Ishikawa (cell line): ENCODE measurements at regions not wholly inside any gene's neighbourhood (a gene's known extent, or its start where the extent isn't known, plus 50 kb on each side); places are given as distances from the start of the nearest gene placed in this dataset.

Source experiments
- EP300 ChIP-seq: IDR thresholded peaks from 2 replicates; pipeline ENCODE4 v1.6.1; 2012; ENCODE audit warnings: borderline replicate concordance
- MAX ChIP-seq: IDR thresholded peaks from 2 replicates; pipeline ENCODE4 v1.6.1; 2012
- NFIC ChIP-seq: IDR thresholded peaks from 2 replicates; pipeline ENCODE4 v1.6.1; 2012
- RAD21 ChIP-seq: IDR thresholded peaks from 2 replicates; pipeline ENCODE4 v1.6.1; 2012; ENCODE audit warnings: low read depth
- YY1 ChIP-seq: IDR thresholded peaks from 2 replicates; pipeline ENCODE4 v1.6.1; 2012; ENCODE audit warnings: low read depth
- TF ChIP-seq, protein P1 (sequence below): IDR thresholded peaks from 2 replicates; pipeline ENCODE4 v1.6.1; 2012; ENCODE audit warnings: low read depth, mild to moderate bottlenecking

GRCh38 chr10:54985732-54986131 is 184.7 kb upstream of the PCDH15 start:
- no peak for TF ChIP-seq EP300
- peak; percentile 44 for TF ChIP-seq RAD21
- no peak for TF ChIP-seq YY1
- TF ChIP-seq MAX = no peak
- TF ChIP-seq, protein P1, sequence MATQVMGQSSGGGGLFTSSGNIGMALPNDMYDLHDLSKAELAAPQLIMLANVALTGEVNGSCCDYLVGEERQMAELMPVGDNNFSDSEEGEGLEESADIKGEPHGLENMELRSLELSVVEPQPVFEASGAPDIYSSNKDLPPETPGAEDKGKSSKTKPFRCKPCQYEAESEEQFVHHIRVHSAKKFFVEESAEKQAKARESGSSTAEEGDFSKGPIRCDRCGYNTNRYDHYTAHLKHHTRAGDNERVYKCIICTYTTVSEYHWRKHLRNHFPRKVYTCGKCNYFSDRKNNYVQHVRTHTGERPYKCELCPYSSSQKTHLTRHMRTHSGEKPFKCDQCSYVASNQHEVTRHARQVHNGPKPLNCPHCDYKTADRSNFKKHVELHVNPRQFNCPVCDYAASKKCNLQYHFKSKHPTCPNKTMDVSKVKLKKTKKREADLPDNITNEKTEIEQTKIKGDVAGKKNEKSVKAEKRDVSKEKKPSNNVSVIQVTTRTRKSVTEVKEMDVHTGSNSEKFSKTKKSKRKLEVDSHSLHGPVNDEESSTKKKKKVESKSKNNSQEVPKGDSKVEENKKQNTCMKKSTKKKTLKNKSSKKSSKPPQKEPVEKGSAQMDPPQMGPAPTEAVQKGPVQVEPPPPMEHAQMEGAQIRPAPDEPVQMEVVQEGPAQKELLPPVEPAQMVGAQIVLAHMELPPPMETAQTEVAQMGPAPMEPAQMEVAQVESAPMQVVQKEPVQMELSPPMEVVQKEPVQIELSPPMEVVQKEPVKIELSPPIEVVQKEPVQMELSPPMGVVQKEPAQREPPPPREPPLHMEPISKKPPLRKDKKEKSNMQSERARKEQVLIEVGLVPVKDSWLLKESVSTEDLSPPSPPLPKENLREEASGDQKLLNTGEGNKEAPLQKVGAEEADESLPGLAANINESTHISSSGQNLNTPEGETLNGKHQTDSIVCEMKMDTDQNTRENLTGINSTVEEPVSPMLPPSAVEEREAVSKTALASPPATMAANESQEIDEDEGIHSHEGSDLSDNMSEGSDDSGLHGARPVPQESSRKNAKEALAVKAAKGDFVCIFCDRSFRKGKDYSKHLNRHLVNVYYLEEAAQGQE = no peak
- no peak for TF ChIP-seq NFIC
